ENCODE measurements at regions not wholly inside any gene's neighbourhood (a gene's known extent, or its start where the extent isn't known, plus 50 kb on each side); places are given as distances from the start of the nearest gene placed in this dataset.
"Not testable (repeated sequence)": the region's sequence is repeated elsewhere in the genome, so short reads cannot be mapped to it uniquely, and the experiment has no call there.

DNA sequence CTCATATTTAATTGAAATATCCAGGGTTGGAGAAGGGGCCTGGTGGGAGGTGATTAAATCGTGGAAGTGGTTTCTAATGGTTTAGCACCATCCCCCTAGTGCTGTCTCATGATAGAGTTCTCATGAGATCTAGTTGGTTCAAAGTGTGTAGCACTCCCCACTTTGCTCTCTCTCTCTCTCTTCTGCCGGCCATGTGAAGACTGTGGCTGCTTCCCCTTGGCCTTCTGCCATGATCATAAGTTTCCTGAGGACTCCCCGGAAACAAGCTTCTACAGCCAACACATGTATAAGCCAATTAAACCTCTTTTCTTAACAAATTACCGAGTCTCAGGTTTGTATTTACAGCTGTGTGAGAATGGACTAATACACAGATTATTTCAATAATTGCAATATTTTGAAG is 305.8 kb upstream of the KCND2 start:
- H3K27me3 ChIP-seq (ENCODE audit: control insufficient read depth in 3 of 3, insufficient read depth in 3 of 3, low read length in 3 of 3) = no peaks in the 10 kb centered on the region
- H3K27ac ChIP-seq (ENCODE audit: low read depth in 1 of 3, low read length in 2 of 3) = no peak overlapping the region
- DNase-seq (no peak), FAIRE-seq (no peak)
- H3K4me1 ChIP-seq (ENCODE audit: control insufficient read depth in 3 of 3, insufficient read depth in 2 of 3, low read depth in 1 of 3, low read length in 2 of 3) = no peaks in the 10 kb centered on the region
- no peak overlapping the region for H3K4me3 ChIP-seq (ENCODE audit: low read depth in 1 of 3, low read length in 3 of 3)
- H3K9me3 ChIP-seq (ENCODE audit: control insufficient read depth in 2 of 2, insufficient read depth in 1 of 2, low read depth in 1 of 2, low read length in 1 of 2) = no peaks in the 10 kb centered on the region
- no peaks in the 10 kb centered on the region for H3K36me3 ChIP-seq (ENCODE audit: control insufficient read depth in 3 of 3, insufficient read depth in 2 of 3, low read depth in 1 of 3, low read length in 3 of 3)
- WGBS, 3 donors = 58 to 64% (median 59%) methylated on average over 4 of the region's 4 CpGs

DNA sequence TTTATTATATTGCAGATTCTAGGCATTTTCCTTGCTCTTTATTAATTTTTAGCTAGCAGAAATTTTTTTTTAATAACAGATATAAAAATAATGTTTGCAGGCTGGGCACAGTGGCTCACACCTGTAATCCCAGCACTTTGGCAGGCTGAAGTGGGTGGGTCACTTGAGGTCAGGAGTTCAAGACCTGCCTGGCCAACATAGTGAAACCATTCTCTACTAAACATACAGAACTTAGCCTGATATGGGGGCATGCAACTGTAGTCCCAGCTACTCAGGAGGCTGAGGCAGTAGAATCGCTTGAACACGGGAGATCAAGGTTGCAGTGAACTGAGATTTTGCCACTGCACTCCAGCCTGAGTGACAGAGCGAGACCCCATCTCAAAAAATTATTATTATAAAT is 304.6 kb upstream of the KCND2 start:
- WGBS, 3 donors = 85 to 93% (median 91%) methylated on average over 3 of the region's 3 CpGs
- not testable (repeated sequence) for FAIRE-seq, DNase-seq

DNA sequence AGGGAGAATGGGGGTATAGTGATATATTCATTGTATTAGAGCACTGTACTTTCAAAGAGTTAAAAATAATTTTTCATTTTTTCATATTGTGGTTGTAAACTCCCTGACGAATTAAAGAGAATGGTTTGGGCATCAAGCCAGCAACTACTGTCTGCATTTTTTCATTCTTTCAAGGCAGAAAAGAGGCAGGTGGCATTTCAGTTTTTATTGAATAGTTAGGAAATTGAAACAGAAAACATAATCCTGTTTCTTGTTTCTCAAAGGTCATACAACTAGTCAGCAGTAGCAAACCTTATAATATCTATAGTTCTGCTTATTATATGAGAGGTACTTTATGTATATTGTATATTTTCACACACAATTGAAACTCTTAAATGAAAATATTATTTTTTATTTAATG is 303.9 kb upstream of the KCND2 start:
- FAIRE-seq = no peak

More for the DNA sequence above, 304.6 kb upstream of the KCND2 start:
- H3K4me1 ChIP-seq (ENCODE audit: control insufficient read depth in 3 of 3, insufficient read depth in 2 of 3, low read depth in 1 of 3, low read length in 2 of 3); H3K9me3 ChIP-seq (ENCODE audit: control insufficient read depth in 2 of 2, insufficient read depth in 1 of 2, low read depth in 1 of 2, low read length in 1 of 2); H3K36me3 ChIP-seq (ENCODE audit: control insufficient read depth in 3 of 3, insufficient read depth in 2 of 3, low read depth in 1 of 3, low read length in 3 of 3); H3K4me3 ChIP-seq (ENCODE audit: low read depth in 1 of 3, low read length in 3 of 3); H3K27me3 ChIP-seq (ENCODE audit: control insufficient read depth in 3 of 3, insufficient read depth in 3 of 3, low read length in 3 of 3); H3K27ac ChIP-seq (ENCODE audit: low read depth in 1 of 3, low read length in 2 of 3): not testable (repeated sequence)

DNA sequence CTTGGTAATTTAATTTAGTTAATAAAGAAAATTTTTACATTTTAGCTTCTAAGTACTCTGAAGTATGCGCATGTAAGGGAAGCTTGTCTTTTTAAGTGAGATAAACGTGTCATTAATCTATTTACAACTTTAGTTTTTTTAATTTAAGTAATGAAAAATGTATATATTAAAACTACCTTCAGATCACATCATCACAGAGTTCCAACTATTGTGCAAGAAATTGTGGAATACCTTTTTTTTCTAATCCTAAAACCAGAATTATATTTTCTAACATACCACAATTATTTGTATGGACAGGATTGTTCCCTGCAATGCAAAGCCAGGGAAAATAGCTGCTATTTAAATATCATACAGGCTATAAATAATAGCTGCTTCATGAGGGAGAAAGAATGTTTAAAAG is 303.2 kb upstream of the KCND2 start:
- no peaks in the 10 kb centered on the region for H3K36me3 ChIP-seq (ENCODE audit: control insufficient read depth in 3 of 3, insufficient read depth in 2 of 3, low read depth in 1 of 3, low read length in 3 of 3)
- FAIRE-seq = no peak
- 60 to 79% (median 78%) methylated on average over 2 of the region's 2 CpGs for WGBS, 3 donors
- no peak overlapping the region for H3K27ac ChIP-seq (ENCODE audit: low read depth in 1 of 3, low read length in 2 of 3)
- no peak overlapping the region for H3K4me3 ChIP-seq (ENCODE audit: low read depth in 1 of 3, low read length in 3 of 3)
- no peaks in the 10 kb centered on the region for H3K4me1 ChIP-seq (ENCODE audit: control insufficient read depth in 3 of 3, insufficient read depth in 2 of 3, low read depth in 1 of 3, low read length in 2 of 3)
- H3K9me3 ChIP-seq (ENCODE audit: control insufficient read depth in 2 of 2, insufficient read depth in 1 of 2, low read depth in 1 of 2, low read length in 1 of 2) = no peaks in the 10 kb centered on the region
- no peaks in the 10 kb centered on the region for H3K27me3 ChIP-seq (ENCODE audit: control insufficient read depth in 3 of 3, insufficient read depth in 3 of 3, low read length in 3 of 3)
- no peak for DNase-seq

More for the DNA sequence above, 303.9 kb upstream of the KCND2 start:
- no peaks in the 10 kb centered on the region for H3K36me3 ChIP-seq (ENCODE audit: control insufficient read depth in 3 of 3, insufficient read depth in 2 of 3, low read depth in 1 of 3, low read length in 3 of 3)
- H3K27ac ChIP-seq (ENCODE audit: low read depth in 1 of 3, low read length in 2 of 3) = no peak overlapping the region
- WGBS, 3 donors = 8 to 15% (median 14%) methylated on average over 1 of the region's 1 CpG
- H3K4me3 ChIP-seq (ENCODE audit: low read depth in 1 of 3, low read length in 3 of 3) = no peak overlapping the region
- no peaks in the 10 kb centered on the region for H3K4me1 ChIP-seq (ENCODE audit: control insufficient read depth in 3 of 3, insufficient read depth in 2 of 3, low read depth in 1 of 3, low read length in 2 of 3)
- DNase-seq = no peak
- no peaks in the 10 kb centered on the region for H3K9me3 ChIP-seq (ENCODE audit: control insufficient read depth in 2 of 2, insufficient read depth in 1 of 2, low read depth in 1 of 2, low read length in 1 of 2)
- no peaks in the 10 kb centered on the region for H3K27me3 ChIP-seq (ENCODE audit: control insufficient read depth in 3 of 3, insufficient read depth in 3 of 3, low read length in 3 of 3)

DNA sequence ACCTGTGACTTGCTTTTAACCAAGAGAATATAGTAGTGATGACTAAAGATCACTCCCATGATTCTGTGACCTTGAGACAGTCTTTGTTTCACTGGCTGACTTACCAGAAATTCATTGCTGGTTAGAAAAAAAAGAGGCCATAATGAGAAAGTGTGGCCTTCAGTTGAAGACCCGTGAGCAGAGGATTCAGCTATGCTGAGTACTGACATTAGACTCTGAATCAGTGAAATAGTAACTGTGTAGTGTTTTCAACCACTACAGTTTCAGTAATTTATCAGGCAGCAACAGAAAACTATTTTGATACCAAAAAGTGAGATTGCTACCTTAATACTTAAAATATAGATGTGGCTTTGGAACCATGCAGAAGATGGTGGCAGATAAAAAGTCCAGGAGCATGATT is 298.0 kb upstream of the KCND2 start:
- DNase-seq = no peak
- no peaks in the 10 kb centered on the region for H3K36me3 ChIP-seq (ENCODE audit: control insufficient read depth in 3 of 3, insufficient read depth in 2 of 3, low read depth in 1 of 3, low read length in 3 of 3)
- no peaks in the 10 kb centered on the region for H3K27me3 ChIP-seq (ENCODE audit: control insufficient read depth in 3 of 3, insufficient read depth in 3 of 3, low read length in 3 of 3)
- no peak for FAIRE-seq
- no peak overlapping the region for H3K4me3 ChIP-seq (ENCODE audit: low read depth in 1 of 3, low read length in 3 of 3)
- 60 to 81% (median 71%) methylated on average over 1 of the region's 1 CpG for WGBS, 3 donors
- no peaks in the 10 kb centered on the region for H3K9me3 ChIP-seq (ENCODE audit: control insufficient read depth in 2 of 2, insufficient read depth in 1 of 2, low read depth in 1 of 2, low read length in 1 of 2)
- H3K27ac ChIP-seq (ENCODE audit: low read depth in 1 of 3, low read length in 2 of 3) = no peak overlapping the region
- no peaks in the 10 kb centered on the region for H3K4me1 ChIP-seq (ENCODE audit: control insufficient read depth in 3 of 3, insufficient read depth in 2 of 3, low read depth in 1 of 3, low read length in 2 of 3)

DNA sequence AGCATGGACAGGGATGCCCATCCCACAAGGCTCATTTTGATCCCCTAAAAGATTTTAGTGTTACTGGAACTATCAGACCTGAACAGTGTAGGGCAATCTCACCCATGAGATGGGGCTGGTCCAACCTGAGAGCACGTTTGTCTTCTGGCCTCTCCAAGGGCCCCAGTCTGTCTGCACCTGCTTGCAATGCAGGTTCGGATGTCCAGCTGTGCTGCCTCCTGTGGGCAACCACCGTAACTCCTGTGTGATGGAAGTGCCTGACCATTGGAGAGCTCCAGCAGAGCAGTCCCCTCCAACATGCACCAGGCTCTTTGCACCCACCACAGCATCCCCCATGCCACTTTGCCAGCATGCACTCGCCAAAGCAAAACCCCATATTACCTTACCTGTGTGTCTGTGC is 290.1 kb upstream of the KCND2 start:
- H3K9me3 ChIP-seq (ENCODE audit: control insufficient read depth in 2 of 2, insufficient read depth in 1 of 2, low read depth in 1 of 2, low read length in 1 of 2) = peaks cover 1 to 8% of the 10 kb centered on the region in 2 donors
- H3K27me3 ChIP-seq (ENCODE audit: control insufficient read depth in 3 of 3, insufficient read depth in 3 of 3, low read length in 3 of 3) = no peaks in the 10 kb centered on the region
- DNase-seq = no peak
- no peak overlapping the region for H3K4me3 ChIP-seq (ENCODE audit: low read depth in 1 of 3, low read length in 3 of 3)
- no peak for FAIRE-seq
- 72 to 82% (median 78%) methylated on average over 4 of the region's 4 CpGs for WGBS, 3 donors
- no peak overlapping the region for H3K27ac ChIP-seq (ENCODE audit: low read depth in 1 of 3, low read length in 2 of 3)
- H3K36me3 ChIP-seq (ENCODE audit: control insufficient read depth in 3 of 3, insufficient read depth in 2 of 3, low read depth in 1 of 3, low read length in 3 of 3) = no peaks in the 10 kb centered on the region
- H3K4me1 ChIP-seq (ENCODE audit: control insufficient read depth in 3 of 3, insufficient read depth in 2 of 3, low read depth in 1 of 3, low read length in 2 of 3) = no peaks in the 10 kb centered on the region

DNA sequence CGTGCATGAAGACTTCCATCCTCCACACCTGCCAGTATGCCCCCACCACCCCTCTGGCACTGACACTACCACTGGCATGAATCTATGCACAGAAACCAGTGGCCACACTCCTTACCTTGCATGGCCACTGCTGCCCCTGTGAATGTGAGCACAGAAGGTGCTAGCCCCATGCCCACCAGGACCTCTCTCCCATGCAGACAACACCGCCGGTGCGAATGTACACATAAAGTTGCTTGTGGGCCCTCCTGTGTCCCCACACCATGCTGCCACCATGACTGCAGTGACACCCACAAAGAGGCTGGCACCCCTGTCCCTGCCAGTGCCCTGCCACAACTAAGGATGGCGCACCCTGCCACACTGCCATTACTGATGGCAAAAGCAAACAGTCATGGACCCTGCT is 289.5 kb upstream of the KCND2 start:
- WGBS, 3 donors = 92 to 100% (median 96%) methylated on average over 5 of the region's 5 CpGs
- Histone ChIP-seq H3K27ac (ENCODE audit: low read depth in 1 of 3, low read length in 2 of 3) (no peak overlapping the region), H3K4me3 (ENCODE audit: low read depth in 1 of 3, low read length in 3 of 3) (no peak overlapping the region), H3K27me3 (ENCODE audit: control insufficient read depth in 3 of 3, insufficient read depth in 3 of 3, low read length in 3 of 3) (no peaks in the 10 kb centered on the region), H3K36me3 (ENCODE audit: control insufficient read depth in 3 of 3, insufficient read depth in 2 of 3, low read depth in 1 of 3, low read length in 3 of 3) (no peaks in the 10 kb centered on the region), H3K9me3 (ENCODE audit: control insufficient read depth in 2 of 2, insufficient read depth in 1 of 2, low read depth in 1 of 2, low read length in 1 of 2) (peaks cover 1 to 8% of the 10 kb centered on the region in 2 donors), H3K4me1 (ENCODE audit: control insufficient read depth in 3 of 3, insufficient read depth in 2 of 3, low read depth in 1 of 3, low read length in 2 of 3) (no peaks in the 10 kb centered on the region)
- no peak for DNase-seq
- FAIRE-seq = no peak

DNA sequence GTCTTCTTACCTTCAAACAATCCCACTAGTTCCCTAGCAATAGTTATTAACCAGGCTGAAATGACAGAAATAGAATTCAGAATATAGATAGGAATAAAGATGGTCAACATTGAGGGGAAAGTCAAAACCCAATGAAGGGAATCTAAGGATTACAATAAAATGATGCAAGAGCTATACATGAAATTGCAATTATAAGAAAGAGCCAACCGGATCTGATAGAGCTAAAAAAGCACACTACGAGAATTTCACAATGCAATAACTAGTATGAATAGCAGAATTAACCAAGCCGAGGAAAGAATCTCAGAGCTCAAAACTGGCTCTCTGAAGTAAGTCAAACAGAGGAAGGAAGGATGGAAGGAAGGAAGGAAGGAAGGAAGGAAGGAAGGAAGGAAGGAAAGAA is 288.7 kb upstream of the KCND2 start:
- no peaks in the 10 kb centered on the region for H3K4me1 ChIP-seq (ENCODE audit: control insufficient read depth in 3 of 3, insufficient read depth in 2 of 3, low read depth in 1 of 3, low read length in 2 of 3)
- no peak overlapping the region for H3K4me3 ChIP-seq (ENCODE audit: low read depth in 1 of 3, low read length in 3 of 3)
- DNase-seq = no peak
- WGBS, 3 donors = 82 to 93% (median 86%) methylated on average over 3 of the region's 3 CpGs
- FAIRE-seq = no peak
- H3K27ac ChIP-seq (ENCODE audit: low read depth in 1 of 3, low read length in 2 of 3) = no peak overlapping the region
- H3K9me3 ChIP-seq (ENCODE audit: control insufficient read depth in 2 of 2, insufficient read depth in 1 of 2, low read depth in 1 of 2, low read length in 1 of 2) = peaks cover 1 to 8% of the 10 kb centered on the region in 2 donors
- no peaks in the 10 kb centered on the region for H3K27me3 ChIP-seq (ENCODE audit: control insufficient read depth in 3 of 3, insufficient read depth in 3 of 3, low read length in 3 of 3)
- no peaks in the 10 kb centered on the region for H3K36me3 ChIP-seq (ENCODE audit: control insufficient read depth in 3 of 3, insufficient read depth in 2 of 3, low read depth in 1 of 3, low read length in 3 of 3)

DNA sequence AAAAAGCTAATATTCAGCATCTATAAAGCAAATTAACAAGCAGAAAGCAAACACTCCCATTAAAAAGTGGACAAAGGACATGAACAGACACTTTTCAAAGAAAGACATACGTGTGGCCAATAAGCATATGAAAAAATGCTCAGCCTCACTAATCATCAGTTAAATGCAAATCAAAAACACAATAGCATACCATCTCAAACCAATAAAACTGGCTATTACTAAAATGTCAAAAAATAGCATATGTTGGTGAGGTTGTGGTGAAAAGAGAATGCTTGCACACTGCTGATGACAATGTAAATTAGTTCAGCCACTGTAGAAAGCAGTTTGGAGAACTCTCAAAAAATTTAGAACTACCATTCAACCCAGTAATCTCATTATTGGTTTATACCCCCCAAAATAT is 284.6 kb upstream of the KCND2 start:
- H3K9me3 ChIP-seq (ENCODE audit: control insufficient read depth in 2 of 2, insufficient read depth in 1 of 2, low read depth in 1 of 2, low read length in 1 of 2) = peaks cover 0 to 3% of the 10 kb centered on the region in 2 donors
- no peak for FAIRE-seq
- no peaks in the 10 kb centered on the region for H3K27me3 ChIP-seq (ENCODE audit: control insufficient read depth in 3 of 3, insufficient read depth in 3 of 3, low read length in 3 of 3)
- H3K4me3 ChIP-seq (ENCODE audit: low read depth in 1 of 3, low read length in 3 of 3) = no peak overlapping the region
- 67 to 86% (median 74%) methylated on average over 1 of the region's 1 CpG for WGBS, 3 donors
- H3K4me1 ChIP-seq (ENCODE audit: control insufficient read depth in 3 of 3, insufficient read depth in 2 of 3, low read depth in 1 of 3, low read length in 2 of 3) = no peaks in the 10 kb centered on the region
- H3K36me3 ChIP-seq (ENCODE audit: control insufficient read depth in 3 of 3, insufficient read depth in 2 of 3, low read depth in 1 of 3, low read length in 3 of 3) = no peaks in the 10 kb centered on the region
- no peak for DNase-seq
- no peak overlapping the region for H3K27ac ChIP-seq (ENCODE audit: low read depth in 1 of 3, low read length in 2 of 3)

Measured in small intestine (tissue), 7 donors.